ENCODE measurements at regions not wholly inside any gene's neighbourhood (a gene's known extent, or its start where the extent isn't known, plus 50 kb on each side); places are given as distances from the start of the nearest gene placed in this dataset.

- H3K36me3 ChIP-seq (ENCODE audit: insufficient read depth, low read length), result no peaks in the 10 kb centered on the region
- H4K20me1 ChIP-seq (ENCODE audit: insufficient read depth), result no peaks in the 10 kb centered on the region
- no peaks in the 10 kb centered on the region for H3K9me2 ChIP-seq (ENCODE audit: insufficient read depth, low read length)
- no peaks in the 10 kb centered on the region for H3K9me3 ChIP-seq (ENCODE audit: low read length)
- H3K79me2 ChIP-seq (replicated peaks; ENCODE audit: insufficient read depth, low read length), result no peaks in the 10 kb centered on the region
- no peak overlapping the region for H3K4me3 ChIP-seq (ENCODE audit: low read length)
- TF ChIP-seq POLR2AphosphoS5 (IDR thresholded peaks at IDR 0.05), result no peak
- TF ChIP-seq MXI1 (conservative IDR thresholded peaks at IDR 0.05; ENCODE audit: poor library complexity, severe bottlenecking), result no peak
- TF ChIP-seq CTCF (IDR thresholded peaks at IDR 0.05; ENCODE audit: poor library complexity, severe bottlenecking), result no peak
- no peak for TF ChIP-seq RAD21 (conservative IDR thresholded peaks at IDR 0.05)
- H3F3A ChIP-seq (ENCODE audit: insufficient read depth, low read length, poor library complexity, severe bottlenecking), result no peaks in the 10 kb centered on the region
- H3K27ac ChIP-seq (ENCODE audit: low read length), result no peak overlapping the region
- no peak overlapping the region for H3K4me2 ChIP-seq (ENCODE audit: low read length)
- H2AFZ ChIP-seq (ENCODE audit: low read depth, low read length), result no peak overlapping the region
- no peak overlapping the region for H3K9ac ChIP-seq (ENCODE audit: low read length)
- no peaks in the 10 kb centered on the region for H3K27me3 ChIP-seq (ENCODE audit: insufficient read depth, low read depth, low read length)
These were observed 328.9 kb downstream of the PAPSS1 start for GRCh38 chr4:107391009-107391629.

GRCh38 chr4:107389965-107390364, 330.1 kb downstream of the PAPSS1 start:
- H3K4me3 ChIP-seq (ENCODE audit: low read length), result no peak overlapping the region
- no peaks in the 10 kb centered on the region for H3K27me3 ChIP-seq (ENCODE audit: insufficient read depth, low read depth, low read length)
- no peak for TF ChIP-seq CTCF (IDR thresholded peaks at IDR 0.05; ENCODE audit: poor library complexity, severe bottlenecking)
- no peak overlapping the region for H3K27ac ChIP-seq (ENCODE audit: low read length)
- no peaks in the 10 kb centered on the region for H3K36me3 ChIP-seq (ENCODE audit: insufficient read depth, low read length)
- H3K9me2 ChIP-seq (ENCODE audit: insufficient read depth, low read length), result no peaks in the 10 kb centered on the region
- no peak overlapping the region for H3K4me2 ChIP-seq (ENCODE audit: low read length)
- H3K79me2 ChIP-seq (replicated peaks; ENCODE audit: insufficient read depth, low read length), result no peaks in the 10 kb centered on the region
- H3K9ac ChIP-seq (ENCODE audit: low read length), result no peak overlapping the region
- no peaks in the 10 kb centered on the region for H4K20me1 ChIP-seq (ENCODE audit: insufficient read depth)
- H3K9me3 ChIP-seq (ENCODE audit: low read length), result no peaks in the 10 kb centered on the region
- H2AFZ ChIP-seq (ENCODE audit: low read depth, low read length), result no peak overlapping the region
- no peaks in the 10 kb centered on the region for H3F3A ChIP-seq (ENCODE audit: insufficient read depth, low read length, poor library complexity, severe bottlenecking)

- no peaks in the 10 kb centered on the region for H3K36me3 ChIP-seq (ENCODE audit: insufficient read depth, low read length)
- H3K9ac ChIP-seq (ENCODE audit: low read length), result no peak overlapping the region
- no peaks in the 10 kb centered on the region for H3F3A ChIP-seq (ENCODE audit: insufficient read depth, low read length, poor library complexity, severe bottlenecking)
- no peaks in the 10 kb centered on the region for H3K79me2 ChIP-seq (replicated peaks; ENCODE audit: insufficient read depth, low read length)
- no peaks in the 10 kb centered on the region for H3K9me2 ChIP-seq (ENCODE audit: insufficient read depth, low read length)
- no peak overlapping the region for H3K4me3 ChIP-seq (ENCODE audit: low read length)
- no peak overlapping the region for H3K27ac ChIP-seq (ENCODE audit: low read length)
- H2AFZ ChIP-seq (ENCODE audit: low read depth, low read length), result no peak overlapping the region
- no peaks in the 10 kb centered on the region for H4K20me1 ChIP-seq (ENCODE audit: insufficient read depth)
- no peaks in the 10 kb centered on the region for H3K27me3 ChIP-seq (ENCODE audit: insufficient read depth, low read depth, low read length)
- no peaks in the 10 kb centered on the region for H3K9me3 ChIP-seq (ENCODE audit: low read length)
- no peak for TF ChIP-seq REST (IDR thresholded peaks at IDR 0.05; ENCODE audit: borderline replicate concordance)
- TF ChIP-seq CTCF (IDR thresholded peaks at IDR 0.05; ENCODE audit: poor library complexity, severe bottlenecking), result no peak
- no peak for TF ChIP-seq SMC3 (conservative IDR thresholded peaks at IDR 0.05; ENCODE audit: poor library complexity)
- no peak for TF ChIP-seq RAD21 (conservative IDR thresholded peaks at IDR 0.05)
- TF ChIP-seq MXI1 (conservative IDR thresholded peaks at IDR 0.05; ENCODE audit: poor library complexity, severe bottlenecking), result no peak
- TF ChIP-seq TAF1 (IDR thresholded peaks at IDR 0.05; ENCODE audit: low read depth), result no peak
- TF ChIP-seq EP300 (conservative IDR thresholded peaks at IDR 0.05; ENCODE audit: poor library complexity, severe bottlenecking), result no peak
- no peak for TF ChIP-seq EZH2 (IDR thresholded peaks at IDR 0.05; ENCODE audit: borderline replicate concordance, insufficient read depth, low read length, poor library complexity, severe bottlenecking)
- H3K4me2 ChIP-seq (ENCODE audit: low read length), result no peak overlapping the region
These were observed 331.2 kb downstream of the PAPSS1 start for GRCh38 chr4:107388736-107389274.

Data from neural cell (in vitro differentiated cells).